NCI-H2107 (cell line): ENCODE measurements at regions not wholly inside any gene's neighbourhood (a gene's known extent, or its start where the extent isn't known, plus 50 kb on each side); places are given as distances from the start of the nearest gene placed in this dataset.
"Not testable (repeated sequence)": the region's sequence is repeated elsewhere in the genome, so short reads cannot be mapped to it uniquely, and the experiment has no call there.

Experiments
- DNase-seq: peaks from one replicate; lab custom pipeline; 2025; lab: John Stamatoyannopoulos, UW

DNA sequence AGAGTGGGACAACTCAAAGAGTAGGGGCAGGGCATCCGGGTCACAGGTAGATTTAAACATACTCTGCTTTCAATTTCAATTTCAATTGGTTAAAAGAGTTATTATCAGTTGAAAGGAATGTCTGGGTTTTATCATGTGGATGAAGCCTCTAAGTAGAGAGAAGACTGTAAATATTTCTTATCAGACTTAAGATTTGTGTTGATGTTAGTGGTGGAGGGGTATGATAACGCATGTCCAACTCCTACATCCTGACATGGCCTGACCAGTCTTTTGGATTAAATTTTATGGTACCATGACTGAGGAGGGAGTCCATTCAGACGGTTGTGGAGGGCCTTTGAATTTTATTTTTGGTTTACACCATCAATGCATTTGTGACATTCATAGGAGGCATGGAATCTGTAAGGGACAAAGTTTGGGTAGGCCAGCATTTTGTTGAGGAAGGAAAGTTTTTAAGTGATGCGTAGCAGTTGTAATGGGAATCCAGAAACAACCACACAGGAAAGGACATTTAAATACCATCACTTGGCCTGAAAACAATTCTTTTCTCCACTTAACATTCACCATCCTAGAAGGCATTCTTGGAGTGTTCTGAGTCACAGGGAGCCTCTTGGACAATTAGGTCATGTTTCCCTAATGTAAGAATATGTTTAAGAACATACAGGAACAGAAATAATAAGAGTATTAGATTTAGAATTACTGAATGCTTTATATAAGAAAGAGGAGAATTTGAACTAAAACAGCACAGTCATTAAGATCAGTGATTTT lies 371.9 kb downstream of the ATP23 start:
- DNase-seq: no peak

DNA sequence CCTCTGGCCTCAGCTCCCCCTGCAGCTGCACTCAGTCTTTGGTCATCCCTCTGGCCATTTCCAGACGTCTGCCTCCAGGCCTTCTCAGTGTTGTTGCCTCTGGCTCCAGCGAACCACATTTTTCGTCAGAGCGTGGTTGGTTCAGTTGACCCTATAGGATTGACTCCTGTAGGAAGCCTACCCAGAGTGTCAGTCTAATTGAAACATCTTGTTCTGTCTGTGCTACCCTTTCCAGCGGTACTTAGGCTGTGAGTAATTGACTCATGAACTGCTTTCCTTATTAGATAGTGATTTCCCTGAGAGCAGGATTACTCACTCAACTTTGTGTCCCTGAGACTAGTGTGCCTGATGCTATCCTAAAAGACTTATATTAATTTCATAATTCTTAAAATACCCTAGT lies 373.2 kb downstream of the ATP23 start:
- no peak for DNase-seq

DNA sequence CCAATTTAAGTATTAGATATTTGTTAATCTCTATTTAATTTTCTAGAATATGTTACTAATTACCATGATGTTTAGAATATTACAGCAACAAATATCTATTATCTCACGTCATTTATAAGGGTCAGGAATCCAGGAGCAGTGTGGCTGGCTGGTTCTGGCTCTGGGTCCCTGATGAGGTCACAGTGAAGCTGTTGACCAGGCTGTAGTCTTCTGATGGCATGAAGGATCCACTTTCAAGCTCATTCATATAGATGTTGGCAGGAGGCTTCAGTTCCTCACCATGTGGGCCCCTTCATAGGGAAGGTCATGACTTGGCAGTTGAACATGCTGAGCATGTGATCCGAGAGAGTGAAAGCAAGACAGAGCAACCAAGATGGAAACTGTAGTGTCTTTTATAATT lies 375.6 kb downstream of the ATP23 start:
- DNase-seq: no peak

DNA sequence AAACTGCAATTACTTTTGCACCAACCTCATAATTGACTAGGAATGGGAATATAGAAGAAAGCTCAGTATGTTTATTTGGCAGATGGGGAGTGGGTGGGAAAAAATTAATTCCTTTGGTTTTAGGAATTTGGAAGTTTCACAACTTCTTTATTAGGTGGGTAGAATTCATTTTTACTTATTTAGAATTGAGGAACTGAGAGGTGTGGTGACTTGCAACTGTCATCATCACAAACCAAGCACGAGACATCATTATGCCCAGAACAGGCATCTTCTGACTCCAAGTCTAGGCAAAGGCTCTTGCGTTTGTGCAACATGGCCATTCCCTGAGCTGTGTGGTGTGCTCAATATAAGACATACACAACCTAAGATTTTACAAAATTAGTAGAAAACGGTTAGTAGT lies 380.0 kb downstream of the ATP23 start:
- DNase-seq: no peak

DNA sequence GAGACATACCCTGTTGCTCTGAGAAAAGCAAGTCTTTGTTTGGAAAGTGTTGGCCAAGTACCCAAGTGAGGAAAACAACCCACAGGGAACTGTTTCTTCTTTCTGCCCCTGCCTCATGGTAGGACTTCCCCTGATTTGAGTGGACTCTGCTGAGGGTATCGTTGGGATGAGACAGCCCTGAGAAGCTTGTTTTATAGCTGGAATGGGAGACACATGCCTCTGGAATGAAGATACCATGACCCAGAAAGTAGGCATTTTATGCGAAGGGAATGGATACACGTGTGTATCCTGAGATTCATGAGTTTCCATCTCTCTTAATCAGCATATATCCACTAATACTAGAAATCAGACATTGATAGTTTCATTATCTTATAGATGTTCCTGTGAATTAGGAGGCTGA lies 382.3 kb downstream of the ATP23 start:
- no peak for DNase-seq

DNA sequence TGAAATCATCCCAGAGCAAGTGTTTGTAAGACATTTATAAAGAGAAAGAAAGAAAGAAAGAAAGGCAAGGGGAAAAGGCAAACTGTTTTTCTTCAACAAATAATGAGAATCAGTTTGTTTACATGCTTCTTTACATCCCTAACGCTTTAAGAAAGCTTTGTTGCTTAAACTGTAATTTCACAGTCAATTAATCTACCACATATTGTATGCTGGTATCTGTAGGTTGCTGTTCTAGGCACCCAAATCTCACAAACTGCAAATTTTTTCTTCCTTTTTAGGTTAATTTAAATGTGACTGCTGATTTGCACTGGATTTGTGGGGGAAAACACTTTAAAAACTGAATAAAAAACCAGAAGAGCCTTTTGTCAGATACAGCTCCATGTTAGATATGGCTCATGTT lies 384.2 kb downstream of the ATP23 start:
- DNase-seq: no peak

DNA sequence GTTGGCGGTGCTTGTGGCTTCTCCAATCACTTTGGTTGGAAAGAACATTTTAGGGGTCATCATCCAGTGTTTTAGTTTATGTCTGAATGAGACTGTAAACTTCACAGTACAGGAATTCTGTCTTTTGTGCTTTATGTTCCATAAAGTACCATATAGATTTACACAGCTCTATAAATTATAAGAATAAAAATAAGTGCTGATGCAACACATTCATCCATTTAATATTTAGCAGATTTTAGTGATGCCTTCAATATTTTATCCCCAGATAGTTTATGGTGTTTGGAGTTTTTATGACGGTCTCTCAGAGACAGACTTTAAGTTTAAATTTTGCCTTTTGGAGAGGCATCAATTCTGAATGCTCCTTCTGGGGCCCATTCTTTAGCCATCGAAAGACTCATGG lies 385.2 kb downstream of the ATP23 start:
- DNase-seq: no peak

DNA sequence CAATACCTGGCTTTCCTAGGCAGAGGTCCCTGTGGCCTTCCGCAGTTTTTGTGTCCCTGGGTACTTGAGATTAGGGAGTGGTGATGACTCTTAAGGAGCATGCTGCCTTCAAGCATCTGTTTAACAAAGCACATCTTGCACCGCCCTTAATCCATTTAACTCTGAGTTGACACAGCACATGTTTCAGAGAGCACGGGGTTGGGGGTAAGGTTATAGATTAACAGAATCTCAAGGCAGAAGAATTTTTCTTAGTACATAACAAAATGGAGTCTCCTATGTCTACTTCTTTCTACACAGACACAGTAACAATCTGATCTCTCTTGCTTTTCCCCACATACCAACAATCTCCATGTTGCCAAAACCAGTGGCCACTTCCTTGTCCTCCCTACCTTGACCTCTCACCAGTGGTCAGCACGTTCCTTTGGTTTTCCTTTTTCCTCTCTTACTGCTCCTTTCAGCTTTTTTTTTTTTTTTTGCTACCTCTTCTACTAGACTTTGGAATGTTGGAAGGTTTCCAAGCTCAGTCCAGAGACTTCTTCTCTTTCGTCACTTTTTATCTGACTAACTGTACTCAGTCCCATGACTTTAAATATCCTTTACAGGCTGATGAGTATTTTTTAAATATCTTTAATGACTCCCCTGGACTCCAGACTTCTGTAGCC lies 395.3 kb downstream of the ATP23 start:
- DNase-seq: not testable (repeated sequence)

DNA sequence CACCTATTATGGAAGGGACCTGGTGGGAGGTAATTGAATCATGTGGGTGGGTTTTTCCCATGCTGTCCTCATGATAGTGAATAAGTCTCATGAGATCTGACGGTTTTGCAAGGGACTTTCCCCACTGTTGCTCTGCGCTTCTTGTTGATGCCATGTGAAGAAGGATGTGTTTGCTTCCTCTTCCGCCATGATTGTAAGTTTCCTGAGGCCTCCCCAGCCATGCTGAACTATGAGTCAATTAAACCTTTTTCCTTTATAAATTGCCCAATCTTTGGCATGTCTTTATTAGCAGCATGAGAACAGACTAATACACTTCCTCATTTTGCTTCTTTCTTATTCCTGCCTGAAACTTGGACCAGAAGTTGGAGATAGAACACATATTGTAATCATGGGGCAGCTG lies 396.2 kb downstream of the ATP23 start:
- not testable (repeated sequence) for DNase-seq

DNA sequence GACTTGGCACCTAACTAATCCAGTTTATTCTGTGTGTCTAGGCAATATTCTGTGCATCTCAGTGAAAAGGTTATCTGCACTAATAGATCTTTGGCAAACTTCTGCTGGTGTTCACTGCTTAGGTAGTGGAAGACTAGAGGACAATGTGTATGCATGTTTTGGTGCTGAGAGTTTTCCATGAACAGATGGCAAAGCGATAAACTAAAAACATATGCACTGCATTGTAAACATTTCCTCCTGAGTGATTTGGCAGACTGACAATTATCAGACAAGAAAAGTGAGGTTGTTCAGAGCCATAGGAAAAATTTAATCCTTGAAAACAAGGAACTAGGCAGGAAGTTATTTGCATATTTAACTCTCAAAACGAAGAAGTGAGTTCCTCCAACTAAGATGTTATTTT lies 400.4 kb downstream of the ATP23 start:
- DNase-seq: no peak

DNA sequence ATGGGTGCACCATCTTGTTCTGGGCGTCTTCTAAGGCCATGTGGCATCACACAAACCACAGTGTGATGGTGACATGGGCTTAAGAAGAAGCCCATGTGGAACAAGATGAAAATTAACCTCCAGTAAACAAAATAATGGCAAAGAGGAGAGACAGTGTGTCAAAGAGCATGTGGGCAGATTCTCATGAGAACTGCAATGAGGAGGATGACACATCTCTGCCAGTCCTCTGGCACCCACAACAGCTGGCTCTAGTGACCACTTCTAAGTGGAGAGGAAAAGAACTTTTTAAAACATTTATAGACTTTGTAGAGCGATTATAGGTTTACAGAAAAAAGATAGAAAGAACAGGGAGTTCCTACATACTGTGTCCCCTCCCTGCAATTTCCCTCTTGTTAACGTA lies 401.4 kb downstream of the ATP23 start:
- no peak for DNase-seq

DNA sequence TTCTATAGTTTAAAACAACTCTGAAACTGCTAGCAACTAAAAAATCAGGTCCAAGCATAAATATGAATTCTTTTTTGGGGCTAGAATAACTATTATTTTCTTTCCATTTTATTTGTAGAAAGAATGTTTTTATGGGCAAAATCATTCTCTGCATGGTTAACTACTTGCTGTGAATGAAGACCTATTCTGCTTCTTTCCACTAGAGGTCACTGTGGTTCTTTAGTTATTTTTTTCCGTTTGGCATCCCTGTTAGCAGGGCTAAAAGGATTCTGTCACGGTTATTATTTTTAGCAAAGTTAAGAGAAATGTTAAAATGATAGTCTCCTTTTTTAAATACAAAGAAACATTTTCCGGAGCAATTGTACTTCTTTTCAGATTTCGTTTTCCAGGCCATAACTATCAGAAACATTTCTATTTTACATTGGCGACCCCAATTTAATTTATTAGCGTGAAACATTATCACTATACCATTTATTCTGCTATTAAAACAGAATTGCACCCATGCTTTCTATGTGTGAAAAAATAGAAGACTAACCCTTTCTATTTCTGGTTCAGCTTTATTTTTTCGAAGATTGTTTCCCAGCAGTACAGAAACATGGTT lies 404.8 kb downstream of the ATP23 start:
- no peak for DNase-seq

DNA sequence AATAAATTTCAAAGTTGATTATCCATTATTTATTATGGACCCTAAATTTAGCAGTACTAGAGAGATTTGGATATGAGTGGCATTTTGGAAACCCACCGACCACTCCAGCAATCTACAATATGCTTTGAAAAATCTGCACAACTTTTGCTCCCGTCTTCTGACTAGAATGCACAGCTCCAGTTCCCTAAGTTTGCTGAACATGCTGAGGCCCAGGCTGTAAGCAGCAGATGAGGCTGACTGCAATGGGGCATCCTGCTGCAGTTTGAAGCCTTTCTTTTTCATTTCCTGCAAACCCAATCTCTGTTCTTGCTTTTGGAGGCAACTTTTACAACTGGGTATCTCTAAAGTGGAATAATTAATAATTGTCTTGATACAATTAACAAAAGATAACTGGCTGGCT lies 405.8 kb downstream of the ATP23 start:
- DNase-seq: no peak

DNA sequence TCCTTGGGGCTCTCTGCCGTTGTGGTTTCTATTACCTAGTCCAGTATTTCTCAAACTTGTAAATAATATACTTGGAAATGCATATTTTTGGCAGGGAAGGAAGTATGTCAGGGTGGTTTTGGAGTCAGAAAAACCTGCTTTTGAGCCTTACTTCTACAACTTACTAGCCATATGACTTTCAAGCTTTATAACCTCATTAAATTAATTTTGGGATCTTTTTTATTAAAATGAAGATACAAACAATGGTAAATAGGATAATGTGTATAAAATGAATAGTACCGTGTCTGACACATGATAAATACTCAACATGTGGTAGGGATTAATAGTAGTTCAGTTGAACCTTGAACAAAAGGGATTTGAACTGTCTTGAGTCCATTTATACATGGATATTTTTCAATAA lies 406.3 kb downstream of the ATP23 start:
- no peak for DNase-seq

DNA sequence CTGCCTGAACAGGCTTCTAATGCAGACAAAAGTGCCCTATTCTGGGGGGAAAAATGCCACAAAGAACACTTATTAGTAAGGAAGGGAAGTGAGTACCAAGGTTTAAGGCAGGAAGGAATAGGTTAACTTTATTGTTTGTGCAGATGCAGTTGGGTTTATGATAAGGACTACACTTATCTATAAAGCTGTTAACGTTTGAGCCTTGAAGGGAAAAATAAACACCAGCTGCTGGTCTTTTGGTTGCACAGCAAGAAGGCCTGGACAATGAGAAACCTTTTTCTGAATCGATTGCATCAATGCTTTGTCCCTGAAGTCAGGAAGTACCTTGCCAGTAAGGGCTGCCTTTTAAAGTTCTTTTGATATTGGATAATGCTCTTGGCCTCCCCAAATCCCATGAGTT lies 407.8 kb downstream of the ATP23 start:
- no peak for DNase-seq

DNA sequence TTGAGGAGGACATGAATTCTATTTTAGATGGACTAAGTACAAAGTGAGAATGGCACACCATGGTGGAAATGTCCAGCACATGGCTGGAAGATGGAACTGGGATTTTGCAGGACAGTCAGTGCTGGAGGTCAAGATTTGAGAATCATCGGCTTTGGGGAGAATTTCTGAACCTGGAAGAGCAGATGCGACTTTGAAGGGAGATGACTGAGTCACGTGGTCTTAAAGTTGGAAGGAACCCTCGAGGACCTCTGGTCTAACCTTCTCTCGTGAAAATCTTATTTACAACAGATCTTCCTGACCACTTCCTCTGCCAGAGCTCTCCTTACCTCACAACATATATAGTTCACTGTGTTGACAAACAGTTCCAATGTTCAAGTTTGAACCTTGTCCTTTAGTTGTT lies 415.4 kb downstream of the ATP23 start:
- no peak for DNase-seq

DNA sequence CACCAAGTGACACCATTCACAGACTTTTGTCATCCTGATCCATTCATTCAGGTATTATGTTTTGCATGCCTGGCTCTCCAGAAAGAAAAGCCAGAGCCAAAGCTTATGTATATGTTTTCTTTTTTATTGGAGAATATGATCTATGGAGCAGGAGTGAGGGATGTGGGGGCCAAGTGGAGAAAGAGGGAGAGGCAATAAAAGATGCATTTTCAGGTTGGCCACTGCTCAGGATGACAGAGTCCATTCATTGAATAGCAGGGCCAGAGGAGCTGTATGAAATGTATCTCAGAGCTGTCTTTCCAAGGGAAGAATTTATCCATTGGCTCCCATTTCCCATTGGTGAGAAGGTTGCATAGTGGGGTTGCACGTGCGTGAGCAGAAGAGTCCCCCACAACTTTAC lies 416.1 kb downstream of the ATP23 start:
- DNase-seq: no peak

DNA sequence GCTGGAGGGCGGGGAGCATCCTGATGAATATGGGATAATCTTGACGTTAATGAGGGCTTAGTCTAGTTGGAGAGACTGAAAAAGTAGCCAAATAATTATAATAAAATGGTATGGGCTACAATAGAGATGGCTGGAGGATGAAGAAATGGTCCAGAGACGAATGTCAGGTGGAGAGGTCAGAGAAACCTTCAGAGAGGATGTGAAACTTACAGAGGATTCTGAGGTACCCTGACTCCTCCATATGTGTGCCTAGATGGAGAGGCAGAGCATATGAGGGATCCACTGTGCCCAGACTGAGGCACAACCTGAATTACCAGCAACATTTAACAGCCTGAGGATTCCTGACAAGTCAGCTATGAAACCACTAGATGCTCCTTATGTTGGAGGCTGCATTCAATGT lies 417.0 kb downstream of the ATP23 start:
- no peak for DNase-seq

DNA sequence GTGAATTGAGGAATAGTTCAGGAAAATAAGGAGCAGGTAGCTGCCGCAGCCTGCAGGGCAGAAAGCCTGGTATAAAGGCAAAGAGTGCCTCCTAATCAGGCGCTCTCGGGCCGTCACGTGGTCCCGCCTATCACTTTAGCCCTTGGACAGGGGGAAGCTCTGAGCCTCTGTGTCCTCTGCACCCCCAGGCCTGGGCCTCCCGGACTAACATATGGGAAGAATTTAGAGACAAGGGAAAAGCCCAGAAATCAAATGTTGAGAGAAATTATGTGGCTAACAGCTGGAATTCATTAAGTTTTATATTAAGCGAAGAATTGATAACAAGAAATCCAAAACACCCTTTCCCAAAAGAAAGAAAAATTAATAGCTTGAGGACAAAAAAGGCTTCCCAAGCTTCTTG lies 417.7 kb downstream of the ATP23 start:
- DNase-seq: no peak

DNA sequence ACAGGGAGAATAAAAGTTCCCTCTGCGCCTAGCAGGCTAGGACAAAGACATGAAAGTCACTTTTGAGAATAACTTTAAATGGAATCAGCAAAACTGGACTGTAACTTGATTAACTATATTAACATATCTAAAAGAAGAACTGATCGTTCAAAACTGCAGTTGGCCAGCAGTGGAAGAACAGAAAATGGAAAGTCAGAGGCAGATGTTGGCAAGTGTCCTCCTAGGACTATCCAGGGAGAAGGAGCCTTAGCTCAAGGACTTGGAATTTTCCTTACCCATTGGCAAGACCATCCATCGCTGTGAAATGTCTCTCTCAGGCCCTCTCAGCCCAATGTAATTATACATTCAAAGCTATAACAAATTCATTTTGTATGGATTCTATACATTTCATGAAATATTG lies 419.7 kb downstream of the ATP23 start:
- DNase-seq: no peak

DNA sequence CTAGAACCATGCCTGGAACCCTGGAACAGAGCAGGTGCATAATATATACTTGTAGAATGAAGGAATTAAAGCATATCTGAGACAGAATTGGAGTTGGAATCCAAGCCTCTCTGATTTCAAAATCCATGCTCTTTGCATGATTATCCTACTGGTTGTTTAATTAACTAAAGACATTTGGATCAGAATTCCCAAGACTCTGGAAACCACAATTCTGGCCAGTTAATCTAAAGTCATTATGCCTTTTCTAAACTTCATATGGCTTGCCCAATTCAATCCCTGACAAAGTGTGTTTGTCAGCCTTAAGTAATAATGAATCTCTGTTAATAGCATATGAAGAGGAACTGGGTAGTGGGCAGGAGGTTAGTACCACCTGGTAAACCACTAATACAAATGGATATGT lies 422.6 kb downstream of the ATP23 start:
- no peak for DNase-seq

DNA sequence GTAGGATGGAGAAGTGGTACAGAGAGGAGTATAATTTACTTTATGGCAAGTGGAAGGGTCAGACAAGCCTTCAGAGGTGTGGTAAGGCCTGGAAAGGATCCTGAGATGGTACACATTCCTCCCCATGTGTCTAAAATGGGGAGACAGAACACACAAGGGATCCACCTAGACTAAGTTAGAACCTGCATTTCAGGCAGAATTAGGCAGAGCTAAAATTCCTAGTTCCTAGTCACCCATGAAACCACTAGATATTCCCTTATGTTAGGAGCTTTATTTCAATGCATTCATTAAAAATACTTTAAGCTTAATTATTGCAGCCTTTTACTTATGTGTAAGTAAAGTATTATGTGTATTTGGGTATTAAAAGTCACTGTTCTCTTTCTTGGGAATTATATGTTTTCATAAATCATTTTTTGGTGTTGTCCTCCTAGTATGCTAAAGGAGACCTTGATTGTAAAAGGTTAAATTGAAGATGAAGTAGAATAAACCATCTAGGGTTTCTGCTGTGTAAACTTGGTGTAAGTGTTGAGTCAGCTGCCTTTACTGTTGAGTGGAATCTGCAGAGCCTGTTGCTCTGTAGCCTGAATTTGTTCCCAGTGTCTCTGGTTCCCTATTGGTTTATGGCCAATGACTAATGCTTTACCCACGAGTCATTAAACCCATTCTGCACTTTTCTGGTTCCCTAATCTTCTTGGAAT lies 423.2 kb downstream of the ATP23 start:
- no peak for DNase-seq

DNA sequence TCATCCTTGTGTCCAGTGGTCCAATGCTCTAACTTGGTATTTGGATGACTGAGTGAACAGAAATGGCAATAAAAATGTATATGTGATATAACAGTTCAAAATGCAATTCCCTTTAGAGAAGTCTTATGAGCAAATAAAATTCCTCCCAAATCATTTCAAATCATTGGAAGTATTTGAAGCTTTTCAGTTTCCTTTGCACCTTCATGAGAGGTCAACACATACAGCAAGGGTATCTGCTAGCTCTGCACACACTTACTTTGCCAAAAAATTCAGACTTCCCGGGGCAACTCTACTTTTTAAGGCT lies 423.7 kb downstream of the ATP23 start:
- DNase-seq: no peak
